Prostate gland (tissue), 2 donors: ENCODE measurements at regions not wholly inside any gene's neighbourhood (a gene's known extent, or its start where the extent isn't known, plus 50 kb on each side); places are given as distances from the start of the nearest gene placed in this dataset.

Source experiments
- POLR2AphosphoS5 ChIP-seq: sonication (generic); formaldehyde crosslinking; IDR thresholded peaks from one replicate; pipeline ENCODE4 v1.6.1; 2017; ENCODE audit warnings: antibody characterized with exemption
- TF ChIP-seq, protein P1 (sequence below), 4 experiments: fragments of 200-600 bp in 2 of 4; fragments of 450-650 bp in 2 of 4; sonication (generic) in 2 of 4; IDR thresholded peaks; 1 replicate in 3 of 4; 2 replicates in 1 of 4; pipeline ENCODE4 v1.5.1; 2016 to 2019; ENCODE audit warnings: antibody characterized with exemption in 4 of 4, mild to moderate bottlenecking in 2 of 4, moderate library complexity in 2 of 4

DNA sequence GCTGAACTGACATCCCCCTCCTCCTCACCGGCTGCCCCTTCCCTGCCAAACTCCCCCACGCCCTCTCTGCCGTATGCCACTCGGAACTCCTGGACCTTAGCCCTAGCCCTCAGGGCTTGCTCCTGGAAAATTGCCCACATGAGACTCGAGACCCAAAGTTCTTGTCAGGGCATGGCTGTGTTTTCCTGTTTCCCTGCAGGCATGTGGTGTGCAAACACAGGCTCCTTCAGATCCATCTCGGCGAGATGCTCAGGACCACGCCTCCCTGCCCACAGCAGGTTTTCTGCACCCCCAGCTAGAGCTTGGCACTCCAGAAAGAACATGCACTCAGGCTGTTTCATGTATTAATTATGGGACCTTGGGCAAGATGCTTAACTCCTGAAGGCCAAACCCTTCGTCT lies 1480.4 kb downstream of the BRD1 start:
- TF ChIP-seq, protein P1, sequence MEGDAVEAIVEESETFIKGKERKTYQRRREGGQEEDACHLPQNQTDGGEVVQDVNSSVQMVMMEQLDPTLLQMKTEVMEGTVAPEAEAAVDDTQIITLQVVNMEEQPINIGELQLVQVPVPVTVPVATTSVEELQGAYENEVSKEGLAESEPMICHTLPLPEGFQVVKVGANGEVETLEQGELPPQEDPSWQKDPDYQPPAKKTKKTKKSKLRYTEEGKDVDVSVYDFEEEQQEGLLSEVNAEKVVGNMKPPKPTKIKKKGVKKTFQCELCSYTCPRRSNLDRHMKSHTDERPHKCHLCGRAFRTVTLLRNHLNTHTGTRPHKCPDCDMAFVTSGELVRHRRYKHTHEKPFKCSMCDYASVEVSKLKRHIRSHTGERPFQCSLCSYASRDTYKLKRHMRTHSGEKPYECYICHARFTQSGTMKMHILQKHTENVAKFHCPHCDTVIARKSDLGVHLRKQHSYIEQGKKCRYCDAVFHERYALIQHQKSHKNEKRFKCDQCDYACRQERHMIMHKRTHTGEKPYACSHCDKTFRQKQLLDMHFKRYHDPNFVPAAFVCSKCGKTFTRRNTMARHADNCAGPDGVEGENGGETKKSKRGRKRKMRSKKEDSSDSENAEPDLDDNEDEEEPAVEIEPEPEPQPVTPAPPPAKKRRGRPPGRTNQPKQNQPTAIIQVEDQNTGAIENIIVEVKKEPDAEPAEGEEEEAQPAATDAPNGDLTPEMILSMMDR (IDR thresholded peaks at IDR 0.05), result no peak
- TF ChIP-seq POLR2AphosphoS5, result peak; percentile 25
